Uterus (tissue), 2 donors: ENCODE measurements at regions not wholly inside any gene's neighbourhood (a gene's known extent, or its start where the extent isn't known, plus 50 kb on each side); places are given as distances from the start of the nearest gene placed in this dataset.

Source experiments
- CTCF ChIP-seq, 4 experiments: fragments of 200-600 bp in 2 of 4; fragments of 450-650 bp in 2 of 4; sonication (generic) in 2 of 4; IDR thresholded peaks; one replicate each; pipeline ENCODE4 v1.5.1; 2016 to 2019; ENCODE audit warnings: antibody characterized with exemption in 4 of 4, mild to moderate bottlenecking in 2 of 4, moderate library complexity in 1 of 4
- POLR2A ChIP-seq, 2 donors: fragments of 450-650 bp; IDR thresholded peaks; one replicate each; pipeline ENCODE4 v1.6.1; 2016; ENCODE audit warnings: antibody characterized with exemption in 2 of 2, mild to moderate bottlenecking in 1 of 2, moderate library complexity in 1 of 2

GRCh38 chr6:81480139-81480538 lies 272.3 kb downstream of the TENT5A start:
- no peak for TF ChIP-seq CTCF (IDR thresholded peaks at IDR 0.05)
- no peak for TF ChIP-seq POLR2A (IDR thresholded peaks at IDR 0.05)
